D721Med (cell line): ENCODE measurements at regions not wholly inside any gene's neighbourhood (a gene's known extent, or its start where the extent isn't known, plus 50 kb on each side); places are given as distances from the start of the nearest gene placed in this dataset.
"Not testable (repeated sequence)": the region's sequence is repeated elsewhere in the genome, so short reads cannot be mapped to it uniquely, and the experiment has no call there.

Experiments used
- DNase-seq: peaks from one replicate; pipeline ENCODE4 v3.0.0; 2011; ENCODE audit warnings: low spot score; ENCODE audit not compliant: insufficient read length
- FAIRE-seq: peaks from 2 replicates; lab custom pipeline; 2011; peaks lifted over from hg19 to GRCh38; lab: Jason Lieb, UNC
- TF ChIP-seq, protein P1 (sequence below): IDR thresholded peaks from 2 replicates; pipeline ENCODE4 v1.5.1; 2012; ENCODE audit warnings: mild to moderate bottlenecking, control low read depth; ENCODE audit not compliant: insufficient read depth; ENCODE audit errors: missing control alignments

DNA sequence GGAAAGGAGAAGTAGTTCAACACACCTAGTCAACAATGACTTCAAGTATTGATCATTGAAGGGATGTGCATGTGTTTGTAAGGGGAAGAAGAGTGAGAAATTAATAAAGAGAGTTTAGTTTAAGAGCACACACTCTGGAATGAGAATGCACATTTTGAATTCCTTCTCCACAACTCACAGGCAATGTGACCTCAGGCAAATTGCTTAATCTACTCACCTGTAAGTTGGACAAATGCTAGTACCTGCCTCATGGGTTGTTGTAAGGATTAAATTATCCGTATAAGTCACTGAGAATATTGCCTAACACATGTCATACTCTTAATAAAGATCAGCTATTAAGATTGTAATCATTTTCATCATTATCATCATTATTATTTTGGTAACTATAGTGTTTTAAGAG is 204.0 kb upstream of the NFIA start:
- DNase-seq: no peak
- TF ChIP-seq, protein P1, sequence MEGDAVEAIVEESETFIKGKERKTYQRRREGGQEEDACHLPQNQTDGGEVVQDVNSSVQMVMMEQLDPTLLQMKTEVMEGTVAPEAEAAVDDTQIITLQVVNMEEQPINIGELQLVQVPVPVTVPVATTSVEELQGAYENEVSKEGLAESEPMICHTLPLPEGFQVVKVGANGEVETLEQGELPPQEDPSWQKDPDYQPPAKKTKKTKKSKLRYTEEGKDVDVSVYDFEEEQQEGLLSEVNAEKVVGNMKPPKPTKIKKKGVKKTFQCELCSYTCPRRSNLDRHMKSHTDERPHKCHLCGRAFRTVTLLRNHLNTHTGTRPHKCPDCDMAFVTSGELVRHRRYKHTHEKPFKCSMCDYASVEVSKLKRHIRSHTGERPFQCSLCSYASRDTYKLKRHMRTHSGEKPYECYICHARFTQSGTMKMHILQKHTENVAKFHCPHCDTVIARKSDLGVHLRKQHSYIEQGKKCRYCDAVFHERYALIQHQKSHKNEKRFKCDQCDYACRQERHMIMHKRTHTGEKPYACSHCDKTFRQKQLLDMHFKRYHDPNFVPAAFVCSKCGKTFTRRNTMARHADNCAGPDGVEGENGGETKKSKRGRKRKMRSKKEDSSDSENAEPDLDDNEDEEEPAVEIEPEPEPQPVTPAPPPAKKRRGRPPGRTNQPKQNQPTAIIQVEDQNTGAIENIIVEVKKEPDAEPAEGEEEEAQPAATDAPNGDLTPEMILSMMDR: no peak
- FAIRE-seq: no peak

DNA sequence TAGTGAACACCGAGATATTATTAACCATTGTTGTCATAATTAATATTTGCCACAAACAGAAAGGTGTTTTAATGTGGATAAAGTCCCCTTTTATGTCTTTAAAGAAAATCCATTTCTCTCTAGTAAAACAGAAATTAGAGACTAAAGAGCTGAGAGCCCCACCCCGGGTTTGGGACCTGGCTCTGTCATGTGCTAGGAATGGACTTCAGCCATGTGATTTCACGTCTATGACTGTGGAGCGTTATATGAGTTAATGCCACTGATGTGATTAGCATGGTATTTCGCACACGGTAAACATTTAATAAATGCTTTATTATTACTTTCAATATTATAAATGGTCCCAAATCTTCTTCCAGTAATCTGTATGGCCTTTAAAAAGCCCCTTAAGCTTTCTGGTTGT is 205.0 kb upstream of the NFIA start:
- DNase-seq (no peak), FAIRE-seq (no peak)
- TF ChIP-seq, protein P1: no peak

GRCh38 chr1:60876952-60877351 is 205.4 kb upstream of the NFIA start:
- TF ChIP-seq, protein P1: no peak
- FAIRE-seq (no peak), DNase-seq (no peak)

- no peak for DNase-seq
- TF ChIP-seq, protein P1: no peak
Observed at GRCh38 chr1:60875138-60875537, 207.2 kb upstream of the NFIA start.

GRCh38 chr1:60874718-60875117 is 207.6 kb upstream of the NFIA start:
- DNase-seq (no peak), FAIRE-seq (no peak)
- TF ChIP-seq, protein P1: no peak

More at GRCh38 chr1:60875138-60875537, 207.2 kb upstream of the NFIA start:
- FAIRE-seq: no peak

DNA sequence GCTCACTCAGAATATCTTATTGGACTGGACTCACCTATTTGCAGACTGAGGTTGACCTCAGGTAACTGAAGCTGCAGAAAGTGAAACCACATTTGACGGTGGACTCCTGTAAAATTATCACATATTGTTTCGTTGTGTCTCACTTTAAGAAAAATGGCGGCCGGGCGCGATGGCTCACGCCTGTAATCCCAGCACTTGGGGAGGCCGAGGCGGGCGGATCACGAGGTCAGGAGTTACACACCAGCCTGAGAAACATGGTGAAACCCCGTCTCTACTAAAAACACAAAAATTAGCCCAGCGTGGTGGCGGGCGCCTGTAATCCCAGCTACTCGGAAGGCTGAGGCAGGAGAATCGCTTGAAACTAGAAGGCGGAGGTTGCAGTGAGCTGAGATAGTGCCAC is 209.0 kb upstream of the NFIA start:
- not testable (repeated sequence) for FAIRE-seq, DNase-seq

GRCh38 chr1:60872426-60873054 is 209.8 kb upstream of the NFIA start:
- no peak for FAIRE-seq
- no peak for DNase-seq
- TF ChIP-seq, protein P1: no peak
